GM18867 (cell line): ENCODE measurements at regions not wholly inside any gene's neighbourhood (a gene's known extent, or its start where the extent isn't known, plus 50 kb on each side); places are given as distances from the start of the nearest gene placed in this dataset.

Experiments
- ATAC-seq: cut with Tn5 transposase; IDR thresholded peaks from one replicate; pipeline ENCODE4 v1.9.1; 2021; ENCODE audit warnings: mild to moderate bottlenecking, moderate library complexity; ENCODE audit not compliant: unreplicated experiment

DNA sequence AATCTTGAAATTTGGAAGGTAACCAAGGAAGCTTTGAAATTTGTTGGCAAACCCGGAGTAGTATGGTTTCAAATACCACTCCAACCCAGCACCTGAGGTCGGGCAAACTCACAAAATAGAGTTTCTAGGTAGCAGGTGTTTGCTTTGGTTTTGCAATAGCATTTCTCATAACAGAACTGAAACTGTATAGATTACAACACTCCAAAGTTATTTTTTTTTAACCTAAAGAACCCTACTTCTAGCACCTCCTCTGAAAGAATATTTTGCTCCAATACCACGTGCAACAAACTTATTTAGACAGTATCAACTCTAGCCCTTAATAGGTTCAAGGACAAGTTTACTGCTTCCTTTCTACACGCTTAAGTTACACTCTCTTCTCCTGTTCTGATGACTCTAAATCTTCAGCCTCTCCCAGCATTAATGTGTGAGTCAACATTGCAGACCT is 178.5 kb upstream of the FMN2 start:
- ATAC-seq = no peak

DNA sequence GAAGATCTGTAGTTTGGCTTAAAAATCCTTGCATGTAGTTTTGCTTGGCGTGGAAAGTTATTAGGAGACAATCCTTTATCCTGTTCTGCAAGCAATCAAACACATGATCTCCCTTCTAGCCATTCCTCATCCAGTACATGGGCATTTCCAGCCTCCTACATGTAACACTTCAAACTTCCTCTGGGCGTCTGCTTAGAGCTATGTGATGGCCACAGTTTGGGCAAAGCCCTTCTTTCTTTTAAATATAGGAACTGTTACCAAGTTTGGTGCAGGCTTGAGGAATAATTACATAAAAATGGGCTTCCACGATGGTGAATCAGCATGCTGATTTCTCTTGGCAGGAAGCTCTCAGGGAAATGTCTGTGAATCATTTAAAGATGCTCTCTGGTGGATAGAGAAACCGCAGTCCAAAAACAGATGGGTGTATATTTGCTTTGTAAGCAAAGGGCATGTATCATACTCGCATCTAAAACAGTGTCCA is 176.9 kb upstream of the FMN2 start:
- no peak for ATAC-seq

DNA sequence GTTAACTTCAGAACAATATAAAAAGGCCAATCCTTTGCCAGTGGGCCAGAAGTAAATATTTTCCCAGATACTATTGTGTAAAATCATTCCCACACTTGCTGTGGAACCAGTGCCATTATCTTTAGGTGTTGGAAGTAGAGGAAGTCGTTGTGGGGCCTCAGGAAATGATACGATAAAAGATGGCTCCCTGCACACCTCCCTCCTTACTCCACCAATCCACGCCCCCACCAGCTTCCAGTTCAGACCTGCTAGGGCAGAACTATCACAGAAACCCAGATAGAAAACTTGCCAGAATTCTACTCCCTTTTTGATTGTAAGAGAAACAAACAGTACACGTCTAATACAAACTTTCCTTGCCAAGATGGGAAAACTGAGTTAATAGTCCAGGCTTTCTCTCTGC is 173.0 kb upstream of the FMN2 start:
- ATAC-seq = no peak

DNA sequence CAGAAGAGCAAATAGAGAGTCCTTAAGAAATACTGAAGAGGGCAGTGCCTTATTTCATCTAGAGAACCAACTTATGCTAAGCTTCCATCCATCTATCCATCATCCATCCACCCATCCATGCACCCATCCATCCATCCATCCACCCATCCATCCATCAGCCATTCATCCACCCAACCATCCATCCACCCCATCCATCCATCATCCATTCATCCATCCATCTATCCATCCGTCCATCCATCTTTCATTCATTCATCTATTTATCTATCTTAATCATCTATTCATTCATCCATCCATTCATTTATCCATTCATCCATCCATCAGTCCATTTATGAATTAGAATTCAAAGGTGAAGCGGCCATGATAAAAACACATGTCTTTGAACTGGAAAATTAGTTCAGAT is 171.5 kb upstream of the FMN2 start:
- ATAC-seq = no peak

DNA sequence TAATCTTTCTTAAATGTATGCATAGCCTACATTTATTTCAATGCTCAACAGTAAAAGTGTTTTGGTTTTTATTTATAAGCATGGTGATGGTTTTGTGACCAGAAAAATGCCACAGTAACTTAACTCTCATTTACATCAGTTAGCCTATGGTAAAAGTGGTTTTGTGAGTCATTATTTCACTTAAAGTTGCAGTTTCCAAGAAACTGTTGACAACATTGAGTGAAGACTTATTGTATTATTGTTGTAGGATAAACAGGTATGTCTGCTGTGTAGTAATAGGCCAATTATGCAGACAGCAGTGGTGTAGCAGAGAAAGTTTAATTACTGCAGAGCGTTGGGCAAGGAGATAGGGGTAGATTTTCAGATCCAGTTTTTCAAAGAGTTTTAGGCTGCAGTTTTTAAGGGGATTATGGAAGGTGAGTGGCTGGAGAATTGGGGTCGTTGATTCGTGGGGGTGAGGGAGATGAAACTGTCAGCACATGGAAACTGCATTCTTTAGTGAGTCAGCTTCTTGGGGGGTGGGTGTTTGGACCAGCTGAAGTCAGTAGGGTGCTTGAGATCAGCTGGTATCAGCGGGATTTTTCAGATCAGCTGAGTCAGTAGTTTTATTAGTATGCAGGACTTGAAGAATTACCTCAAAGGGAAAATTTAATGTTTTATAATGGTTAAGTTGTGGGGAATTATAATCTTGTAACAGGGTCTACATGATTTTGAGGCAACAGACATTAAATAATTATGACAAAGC is 168.7 kb upstream of the FMN2 start:
- no peak for ATAC-seq

DNA sequence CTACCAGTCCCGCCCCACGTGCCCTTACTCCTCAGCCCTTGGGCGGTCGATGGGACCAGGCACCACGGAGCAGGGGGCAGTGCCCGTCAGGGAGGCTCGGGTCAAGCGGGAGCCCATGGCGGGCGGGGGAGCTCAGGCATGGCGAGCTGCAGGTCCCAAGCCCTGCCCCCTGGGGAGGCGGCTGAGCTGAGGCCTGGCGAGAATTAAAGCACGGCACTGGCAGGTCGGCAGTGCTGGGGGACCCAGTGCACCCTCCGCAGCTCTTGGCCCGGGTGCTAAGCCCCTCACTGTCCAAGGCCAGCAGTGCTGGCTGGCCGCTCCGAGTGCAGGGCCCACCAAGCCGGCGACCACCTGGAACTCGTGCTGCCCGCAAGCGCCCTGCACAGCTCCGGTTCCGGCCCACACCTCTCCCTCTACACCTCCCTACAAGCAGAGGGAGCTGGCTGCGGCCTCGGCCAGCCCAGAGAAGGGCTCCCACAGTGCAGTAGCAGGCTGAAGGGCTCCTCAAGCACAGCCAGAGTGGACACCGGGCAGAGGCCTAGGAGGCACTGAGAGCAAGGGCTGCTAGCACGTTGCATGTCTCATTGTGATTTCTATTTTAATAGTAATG is 166.8 kb upstream of the FMN2 start:
- no peak for ATAC-seq

DNA sequence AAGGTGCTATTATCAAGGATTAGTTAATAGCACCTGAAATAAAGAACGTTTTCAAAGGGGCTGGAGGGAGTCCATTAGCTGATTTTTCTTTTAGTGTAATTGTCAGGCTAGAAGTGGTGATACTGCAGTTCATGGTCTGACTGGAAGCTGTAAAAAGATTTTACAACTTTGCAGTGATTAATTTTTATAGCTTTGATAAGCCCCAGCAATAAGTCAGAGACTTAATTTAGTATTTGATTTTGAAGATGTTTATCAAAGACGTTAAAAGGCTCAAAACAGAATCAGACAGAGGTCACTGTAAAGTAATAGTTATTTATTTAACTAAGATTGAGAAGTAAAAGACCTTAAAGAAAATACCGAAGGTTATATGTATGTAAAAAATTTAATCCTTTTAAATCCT is 165.5 kb upstream of the FMN2 start:
- no peak for ATAC-seq

DNA sequence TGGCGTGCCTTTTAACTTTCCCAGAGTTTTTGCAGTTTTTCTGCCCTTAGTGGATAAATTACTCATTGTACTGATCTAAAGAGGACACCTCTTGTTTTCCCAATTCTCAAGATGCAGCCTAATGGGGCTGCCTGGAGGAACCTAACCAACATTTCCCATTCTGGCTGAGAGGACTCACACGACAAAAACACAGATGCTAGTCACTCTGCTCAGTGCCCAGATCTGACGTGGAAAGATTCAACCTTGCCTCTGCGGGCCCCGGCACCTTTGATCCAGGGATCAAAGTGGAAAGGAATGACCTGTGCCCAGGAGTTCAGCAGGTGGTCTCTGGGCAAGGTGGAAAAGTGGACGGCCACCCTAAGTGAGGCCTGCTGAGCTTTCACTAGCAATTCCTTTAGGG is 162.4 kb upstream of the FMN2 start:
- no peak for ATAC-seq

DNA sequence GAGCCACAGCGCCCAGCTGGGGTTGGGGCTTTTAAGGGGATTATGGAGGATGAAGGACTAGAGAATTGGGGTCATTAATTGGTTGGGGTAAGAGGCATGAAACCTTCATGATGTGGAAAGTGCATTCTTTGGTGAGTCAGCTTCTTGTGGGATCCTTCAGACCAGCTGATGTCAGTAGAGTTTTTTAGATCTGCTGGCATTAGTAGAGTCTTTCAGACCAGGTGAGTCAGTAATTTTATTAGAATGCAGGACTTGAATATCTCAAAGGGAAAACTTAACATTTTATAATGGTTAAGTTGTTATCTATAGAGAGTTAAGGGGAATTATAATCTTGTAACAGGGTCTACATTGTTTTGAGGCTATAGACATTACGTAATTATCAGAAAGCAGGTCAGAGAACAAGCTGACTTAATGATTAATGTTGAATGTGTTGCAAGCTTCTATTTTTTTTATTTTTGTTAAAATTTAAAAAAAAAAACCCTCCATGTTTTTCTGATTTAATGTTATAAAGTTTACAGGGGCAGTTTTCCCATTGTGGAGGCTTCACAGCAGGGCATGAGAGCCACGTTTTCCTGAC is 160.9 kb upstream of the FMN2 start:
- no peak for ATAC-seq

DNA sequence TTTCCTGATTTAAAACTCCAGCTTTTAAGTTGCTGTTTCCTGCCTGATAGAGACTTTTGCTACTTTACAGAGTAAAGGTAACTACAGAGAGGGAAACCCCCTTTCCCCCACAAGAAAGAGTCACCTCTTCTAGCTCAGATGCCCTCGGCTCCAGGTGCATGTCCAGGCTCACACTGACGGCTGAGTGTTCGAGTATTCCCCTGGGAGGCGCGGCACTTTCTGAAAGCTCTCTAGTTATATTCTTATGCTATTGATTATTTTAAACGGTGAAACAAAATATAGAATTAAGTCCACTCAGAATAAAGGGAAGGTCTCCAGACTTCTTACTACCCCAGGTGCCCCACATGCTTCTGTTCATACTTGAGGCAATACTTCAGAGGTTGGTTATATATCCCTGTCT is 160.3 kb upstream of the FMN2 start:
- ATAC-seq = no peak

DNA sequence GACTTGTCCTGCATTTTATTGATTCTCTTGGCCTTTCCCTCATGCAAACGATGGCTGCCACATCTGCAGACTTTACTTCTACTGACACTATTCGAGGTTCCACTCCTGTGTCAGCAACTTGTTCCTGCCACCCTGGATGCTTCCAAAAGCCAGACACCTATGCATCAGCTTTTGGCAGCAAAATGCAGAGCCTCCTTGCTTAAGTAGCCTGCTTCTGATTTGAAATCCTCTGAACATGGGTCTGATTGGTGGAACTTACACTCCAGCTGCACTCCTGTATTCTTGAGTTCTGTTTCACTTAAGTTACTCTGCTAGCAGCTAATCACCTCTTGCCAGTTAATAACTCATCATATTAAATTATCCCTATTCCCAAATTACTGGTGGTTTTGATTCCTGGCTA is 152.1 kb upstream of the FMN2 start:
- ATAC-seq = no peak

DNA sequence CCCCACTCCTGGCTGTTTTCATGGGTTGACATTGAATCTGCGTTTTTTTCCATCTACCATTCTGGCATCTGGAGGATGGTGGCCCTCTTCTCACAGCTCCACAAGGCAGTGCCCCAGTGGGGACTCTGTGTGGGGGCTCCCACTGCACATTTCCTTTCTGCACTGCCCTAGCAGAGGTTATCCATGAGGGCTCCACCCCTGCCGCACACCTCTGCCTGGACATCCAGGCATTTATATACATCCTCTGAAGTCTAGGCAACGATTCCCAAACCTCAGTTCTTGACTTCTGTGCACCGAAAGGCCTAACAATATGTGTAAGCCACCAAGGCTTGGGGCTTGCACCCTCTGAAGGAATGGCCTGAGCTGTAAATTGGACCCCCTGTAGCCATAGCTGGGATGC is 147.9 kb upstream of the FMN2 start:
- ATAC-seq = no peak

DNA sequence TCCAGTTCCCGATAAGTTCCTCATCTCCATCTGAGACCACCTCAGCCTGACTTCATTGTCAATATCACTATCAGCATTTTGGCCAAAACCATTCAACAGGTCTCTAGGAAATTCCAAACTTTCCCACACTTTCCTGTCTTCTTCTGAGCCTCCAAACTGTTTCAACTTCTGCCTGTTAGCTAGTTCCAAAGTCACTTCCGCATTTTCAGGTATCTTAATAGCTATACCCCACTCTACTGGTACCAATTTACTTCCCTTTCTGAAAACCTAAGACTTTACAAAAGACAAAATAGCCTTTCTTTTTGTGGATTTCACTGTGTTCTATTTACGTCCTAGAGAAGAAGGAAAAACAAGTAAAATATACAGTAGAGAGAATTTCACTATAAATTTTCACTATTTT is 147.0 kb upstream of the FMN2 start:
- ATAC-seq = no peak

DNA sequence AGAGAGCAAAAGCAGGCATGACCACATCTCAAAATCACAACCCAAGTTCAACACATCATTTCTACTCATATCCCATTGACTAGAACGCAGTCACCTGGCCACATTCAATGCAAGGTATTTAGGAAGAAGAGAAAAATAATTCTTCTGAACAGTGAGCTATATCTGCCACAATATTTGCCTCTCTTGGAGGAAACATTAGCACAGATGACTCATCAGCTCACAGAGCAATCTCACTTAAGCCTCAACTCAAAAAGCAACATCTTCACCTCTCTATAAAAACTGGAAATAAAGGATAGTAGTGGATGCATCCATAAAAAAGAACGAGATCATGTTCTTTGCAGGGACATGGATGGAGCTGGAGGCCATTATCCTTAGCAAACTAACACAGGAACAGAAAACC is 143.9 kb upstream of the FMN2 start:
- no peak for ATAC-seq

DNA sequence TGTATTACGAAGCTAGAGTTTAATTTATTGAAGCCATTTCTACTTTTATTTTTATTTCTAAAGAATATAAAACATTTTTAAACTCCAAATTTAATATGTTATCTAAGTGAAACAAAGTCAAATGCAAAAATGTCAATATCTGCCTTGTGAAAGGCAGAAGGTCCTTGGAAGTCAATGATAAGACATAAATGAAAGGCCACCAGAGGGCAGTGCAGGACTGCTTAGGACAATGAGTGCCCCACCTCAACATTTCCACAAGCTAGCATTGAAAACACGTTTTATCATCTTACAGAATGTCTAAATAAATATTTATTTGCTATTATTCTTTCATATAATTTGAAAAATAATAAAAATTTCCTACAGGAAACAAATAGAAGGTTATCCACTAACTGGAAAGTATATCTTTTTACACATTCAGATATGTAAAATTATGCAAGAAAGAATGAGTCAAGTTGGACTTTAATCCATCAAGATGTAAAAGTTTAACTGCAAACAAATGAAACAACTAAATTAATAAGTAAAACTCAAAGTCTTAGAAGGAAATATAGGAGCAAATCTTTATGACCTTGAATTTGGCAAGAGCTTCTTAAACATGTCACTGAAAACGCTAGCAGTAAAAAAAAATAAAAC is 140.1 kb upstream of the FMN2 start:
- ATAC-seq = peak; percentile 65

DNA sequence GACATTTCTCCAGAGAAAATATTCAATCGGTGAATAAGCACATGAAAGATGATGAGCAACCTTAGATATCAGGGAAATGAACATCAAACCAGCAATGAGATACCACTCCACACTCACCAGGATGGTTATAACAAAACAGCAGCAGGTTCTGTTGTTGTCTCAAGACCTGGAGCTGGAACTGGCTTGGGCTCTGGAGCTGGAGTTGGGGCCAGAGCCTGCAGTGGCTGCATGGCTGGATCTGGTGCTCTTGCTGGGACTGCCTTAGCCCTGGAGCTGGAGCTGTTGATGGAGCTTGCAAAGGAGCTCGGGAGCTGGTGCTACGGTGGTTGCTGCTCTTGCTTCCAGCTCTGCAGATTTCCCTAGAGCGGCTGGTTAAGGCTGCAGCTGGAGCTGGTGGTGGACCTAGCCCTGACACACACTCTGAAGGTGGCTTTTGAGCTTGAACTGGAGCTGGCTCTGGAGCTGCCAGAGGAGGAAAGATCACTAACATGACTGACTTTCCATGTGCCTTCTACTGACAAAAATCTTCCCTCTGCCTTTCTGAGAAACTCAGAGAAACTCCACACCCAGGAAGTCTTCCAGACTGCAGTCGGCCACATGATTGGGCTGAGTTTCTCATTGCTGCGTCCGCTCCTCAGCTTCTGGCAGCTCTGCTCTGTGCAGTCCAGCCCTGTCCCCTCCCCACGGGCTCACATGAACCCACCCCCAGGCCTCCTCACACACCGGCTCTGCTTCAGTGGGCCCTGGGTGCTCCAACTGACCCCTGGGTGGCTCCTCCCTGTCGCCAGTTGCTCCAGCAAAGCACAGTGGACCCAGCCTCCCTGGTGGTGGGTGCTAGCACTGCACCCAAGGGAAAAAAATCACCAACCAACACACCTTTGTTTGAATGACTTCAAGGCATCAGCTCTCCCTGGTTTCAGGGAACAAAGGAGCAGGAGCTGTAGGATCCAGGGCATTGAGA is 139.1 kb upstream of the FMN2 start:
- peak; percentile 74 for ATAC-seq

DNA sequence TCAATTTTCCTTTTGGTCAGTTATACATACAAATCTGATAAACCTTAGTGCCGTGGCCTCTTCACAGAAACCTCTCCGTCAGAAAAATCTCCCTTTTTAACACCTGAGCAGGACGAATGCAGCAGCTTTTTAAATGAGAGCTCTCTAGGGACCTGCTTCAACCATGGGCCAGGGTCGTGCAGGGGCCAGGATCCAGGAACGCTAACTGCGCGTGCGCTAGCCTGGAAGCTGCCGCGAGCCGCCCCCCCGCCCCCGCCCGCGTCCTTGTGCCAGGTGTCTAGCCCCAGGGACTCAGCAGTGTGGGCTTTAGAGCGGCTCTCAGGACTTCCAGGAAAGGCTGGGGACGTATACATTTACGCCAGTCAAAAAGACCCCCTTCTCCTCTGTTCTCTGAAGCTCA is 136.8 kb upstream of the FMN2 start:
- no peak for ATAC-seq

DNA sequence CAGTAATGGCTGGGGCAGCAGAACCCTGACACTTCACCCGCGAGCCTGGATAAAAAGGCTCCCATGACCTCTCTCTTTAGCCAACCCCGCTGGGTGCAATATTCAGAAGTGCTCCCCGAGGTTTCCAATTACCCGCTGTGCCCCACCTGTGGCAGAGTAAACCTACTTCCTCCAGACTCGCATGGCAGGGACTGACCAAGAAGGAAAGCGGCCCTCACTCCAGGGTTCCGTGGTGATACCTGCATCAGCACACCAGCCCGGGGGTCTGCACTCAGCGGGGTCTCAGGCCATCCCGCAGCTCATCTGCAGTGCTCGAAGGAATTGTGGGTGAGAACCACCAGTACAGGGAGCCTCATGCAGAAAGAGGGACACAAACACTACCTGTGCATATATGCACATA is 136.3 kb upstream of the FMN2 start:
- ATAC-seq = no peak

DNA sequence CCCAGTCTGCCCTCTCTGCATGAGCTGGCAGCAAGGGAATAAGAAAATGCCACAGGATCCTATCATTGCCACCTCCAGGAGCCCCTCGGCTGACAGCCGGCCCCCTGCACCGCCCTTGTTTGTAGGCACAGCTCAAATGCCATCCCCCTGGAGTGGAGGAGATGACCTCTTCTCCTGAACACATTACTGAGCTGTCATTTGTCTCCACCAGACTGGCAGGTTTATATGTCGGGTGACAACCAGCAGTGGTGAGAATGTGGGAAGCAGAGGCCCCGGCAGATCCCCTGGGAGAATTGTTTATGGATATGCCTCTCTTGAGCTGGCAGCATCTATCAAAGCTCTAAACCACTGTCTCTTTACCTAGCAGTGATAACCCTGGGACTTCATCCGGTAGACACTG is 135.4 kb upstream of the FMN2 start:
- ATAC-seq = no peak

DNA sequence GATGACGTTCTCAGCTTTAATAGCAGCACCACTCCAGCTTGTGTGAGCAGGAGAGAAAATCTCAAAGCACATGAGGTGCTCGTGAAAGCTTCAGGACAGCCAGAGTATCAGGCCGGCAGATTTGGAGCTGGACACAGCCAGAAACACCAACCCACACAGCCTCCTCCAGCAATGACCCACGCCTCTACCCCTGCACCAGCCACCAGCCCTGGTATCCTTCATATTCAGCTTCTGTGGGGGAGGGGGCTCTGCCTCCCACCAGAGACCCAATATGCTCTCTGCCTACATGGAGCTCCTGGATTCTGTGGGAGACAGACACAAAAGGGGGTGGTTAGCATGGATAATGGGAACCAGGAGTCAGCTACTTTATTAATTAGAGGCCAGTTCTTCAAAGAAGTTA is 133.6 kb upstream of the FMN2 start:
- no peak for ATAC-seq

DNA sequence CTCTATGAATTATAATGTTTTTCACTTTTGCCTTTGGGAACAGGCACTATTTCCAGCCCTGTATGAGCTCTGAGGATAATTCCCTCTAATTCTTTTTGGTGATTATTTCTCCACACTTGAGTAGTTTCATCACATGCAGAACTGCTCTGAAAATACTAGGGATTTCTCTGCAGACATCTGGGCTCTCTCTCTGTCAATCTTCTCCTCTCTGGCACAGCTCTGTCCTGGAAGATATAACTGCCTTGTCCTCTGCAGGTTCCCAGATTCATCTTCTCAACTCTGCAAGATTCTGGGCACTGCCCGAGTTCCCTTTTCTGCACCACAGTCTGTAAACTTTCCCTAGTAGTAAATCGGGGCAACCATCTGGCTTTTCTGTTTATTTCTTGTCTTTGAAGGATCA is 131.3 kb upstream of the FMN2 start:
- ATAC-seq = no peak
